ENCODE measurements at regions not wholly inside any gene's neighbourhood (a gene's known extent, or its start where the extent isn't known, plus 50 kb on each side); places are given as distances from the start of the nearest gene placed in this dataset.

DNA sequence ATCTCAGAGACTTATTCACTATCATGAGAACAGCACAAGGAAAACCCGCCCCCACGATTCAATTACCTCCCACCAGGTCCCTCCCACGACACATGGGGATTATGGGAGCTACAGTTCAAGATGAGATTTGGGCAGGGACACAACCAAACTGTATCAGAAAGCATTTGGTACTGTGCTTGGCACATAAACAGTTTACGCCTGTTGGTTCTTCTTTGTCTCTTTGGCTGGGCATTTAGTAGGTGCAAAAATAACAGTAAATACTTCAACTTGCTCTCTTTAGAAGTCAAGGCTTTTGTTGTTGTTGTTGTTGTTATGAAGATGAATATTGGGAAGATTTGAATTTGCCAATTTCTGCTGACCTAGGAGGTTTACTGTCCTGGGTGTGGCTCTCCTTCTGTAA lies 175.4 kb upstream of the IGSF21 start:
- TF ChIP-seq, protein P1, sequence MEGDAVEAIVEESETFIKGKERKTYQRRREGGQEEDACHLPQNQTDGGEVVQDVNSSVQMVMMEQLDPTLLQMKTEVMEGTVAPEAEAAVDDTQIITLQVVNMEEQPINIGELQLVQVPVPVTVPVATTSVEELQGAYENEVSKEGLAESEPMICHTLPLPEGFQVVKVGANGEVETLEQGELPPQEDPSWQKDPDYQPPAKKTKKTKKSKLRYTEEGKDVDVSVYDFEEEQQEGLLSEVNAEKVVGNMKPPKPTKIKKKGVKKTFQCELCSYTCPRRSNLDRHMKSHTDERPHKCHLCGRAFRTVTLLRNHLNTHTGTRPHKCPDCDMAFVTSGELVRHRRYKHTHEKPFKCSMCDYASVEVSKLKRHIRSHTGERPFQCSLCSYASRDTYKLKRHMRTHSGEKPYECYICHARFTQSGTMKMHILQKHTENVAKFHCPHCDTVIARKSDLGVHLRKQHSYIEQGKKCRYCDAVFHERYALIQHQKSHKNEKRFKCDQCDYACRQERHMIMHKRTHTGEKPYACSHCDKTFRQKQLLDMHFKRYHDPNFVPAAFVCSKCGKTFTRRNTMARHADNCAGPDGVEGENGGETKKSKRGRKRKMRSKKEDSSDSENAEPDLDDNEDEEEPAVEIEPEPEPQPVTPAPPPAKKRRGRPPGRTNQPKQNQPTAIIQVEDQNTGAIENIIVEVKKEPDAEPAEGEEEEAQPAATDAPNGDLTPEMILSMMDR (conservative IDR thresholded peaks at IDR 0.05) = no peak
- TF ChIP-seq ZFX (IDR thresholded peaks at IDR 0.05) = no peak
